SIG-M5 (cell line): ENCODE measurements at regions not wholly inside any gene's neighbourhood (a gene's known extent, or its start where the extent isn't known, plus 50 kb on each side); places are given as distances from the start of the nearest gene placed in this dataset.
A peak's percentile ranks its signal among the peaks of the same experiment; 100 is the strongest.
"Not testable (repeated sequence)": the region's sequence is repeated elsewhere in the genome, so short reads cannot be mapped to it uniquely, and the experiment has no call there.

Experiments
- DNase-seq: peaks from one replicate; lab custom pipeline; 2025; lab: John Stamatoyannopoulos, UW

- no peak for DNase-seq
Measured at GRCh38 chr14:83909507-83909906, 1620.4 kb upstream of the FLRT2 start.

- DNase-seq = no peak
Measured at GRCh38 chr14:83912032-83912642, 1617.8 kb upstream of the FLRT2 start.

- no peak for DNase-seq
Measured at GRCh38 chr14:83913476-83913875, 1616.5 kb upstream of the FLRT2 start.

GRCh38 chr14:83918546-83918945, 1611.4 kb upstream of the FLRT2 start:
- no peak for DNase-seq

GRCh38 chr14:83919675-83920074, 1610.3 kb upstream of the FLRT2 start:
- DNase-seq = not testable (repeated sequence)

- DNase-seq = no peak
Measured at GRCh38 chr14:83923842-83924241, 1606.1 kb upstream of the FLRT2 start.

- no peak for DNase-seq
Measured at GRCh38 chr14:83924259-83924658, 1605.7 kb upstream of the FLRT2 start.

- no peak for DNase-seq
Measured at GRCh38 chr14:83940253-83940652, 1589.7 kb upstream of the FLRT2 start.

- no peak for DNase-seq
Measured at GRCh38 chr14:83958359-83958758, 1571.6 kb upstream of the FLRT2 start.

GRCh38 chr14:83960832-83961512, 1569.0 kb upstream of the FLRT2 start:
- no peak for DNase-seq

GRCh38 chr14:83969998-83970397, 1559.9 kb upstream of the FLRT2 start:
- DNase-seq = no peak

- DNase-seq = no peak
Measured at GRCh38 chr14:83972631-83973030, 1557.3 kb upstream of the FLRT2 start.

- DNase-seq = no peak
Measured at GRCh38 chr14:83974647-83975163, 1555.2 kb upstream of the FLRT2 start.

- no peak for DNase-seq
Measured at GRCh38 chr14:83975435-83975834, 1554.5 kb upstream of the FLRT2 start.

GRCh38 chr14:83975841-83976770, 1553.8 kb upstream of the FLRT2 start:
- no peak for DNase-seq

GRCh38 chr14:83977583-83977982, 1552.4 kb upstream of the FLRT2 start:
- no peak for DNase-seq

GRCh38 chr14:83981676-83982258, 1548.2 kb upstream of the FLRT2 start:
- DNase-seq = not testable (repeated sequence)

GRCh38 chr14:83988275-83988674, 1541.7 kb upstream of the FLRT2 start:
- peak; percentile 82 for DNase-seq

- DNase-seq = no peak
Measured at GRCh38 chr14:83991666-83992065, 1538.3 kb upstream of the FLRT2 start.

- DNase-seq = peak; percentile 48
Measured at GRCh38 chr14:83992857-83993256, 1537.1 kb upstream of the FLRT2 start.

GRCh38 chr14:83993545-83993944, 1536.4 kb upstream of the FLRT2 start:
- no peak for DNase-seq

- no peak for DNase-seq
Measured at GRCh38 chr14:83994020-83994419, 1535.9 kb upstream of the FLRT2 start.
